Heart right ventricle (tissue), 16 donors: ENCODE measurements at regions not wholly inside any gene's neighbourhood (a gene's known extent, or its start where the extent isn't known, plus 50 kb on each side); places are given as distances from the start of the nearest gene placed in this dataset.

Experiments
- ATAC-seq, 8 donors: fragments of 200-7000 bp; cut with Tn5 transposase; one replicate each; pipeline ENCODE4 v1.9.1; 2020; ENCODE audit warnings: mild to moderate bottlenecking in 8 of 8, moderate library complexity in 8 of 8, moderate number of reproducible peaks in 1 of 8
- DNase-seq, 2 donors: peaks; one replicate each; pipeline ENCODE4 v3.0.0-alpha.2; 2020
- H3K27ac ChIP-seq, 10 donors: fragments of 200-600 bp; sonication (generic) in 2 of 10; one replicate each; pipeline versions ENCODE4 v1.5.0 to v1.8.0; 2020 to 2022; ENCODE audit warnings: mild to moderate bottlenecking in 3 of 10
- H3K27me3 ChIP-seq, 7 donors: fragments of 200-600 bp; one replicate each; pipeline ENCODE4 v1.8.0; 2021 to 2022; ENCODE audit warnings: mild to moderate bottlenecking in 2 of 7
- H3K36me3 ChIP-seq, 9 donors: fragments of 200-600 bp; sonication (generic) in 1 of 9; one replicate each; pipeline versions ENCODE4 v1.5.0 to v1.8.0; 2020 to 2022; ENCODE audit warnings: mild to moderate bottlenecking in 2 of 9
- H3K4me1 ChIP-seq, 9 donors: fragments of 200-600 bp; sonication (generic) in 1 of 9; one replicate each; pipeline versions ENCODE4 v1.5.0 to v1.8.0; 2020 to 2022; ENCODE audit warnings: mild to moderate bottlenecking in 4 of 9
- H3K4me3 ChIP-seq, 10 donors: fragments of 200-600 bp; sonication (generic) in 2 of 10; one replicate each; pipeline versions ENCODE4 v1.5.0 to v1.8.0; 2020 to 2022; ENCODE audit warnings: mild to moderate bottlenecking in 7 of 10, moderate library complexity in 2 of 10
- H3K9me3 ChIP-seq, 11 donors: fragments of 200-600 bp in 10 of 11; sonication (generic) in 2 of 11; one replicate each; pipeline versions ENCODE4 v1.5.0 to v1.8.0; 2013 to 2022; ENCODE audit warnings: mild to moderate bottlenecking in 2 of 11, control low read depth in 1 of 11, moderate library complexity in 1 of 11
- CTCF ChIP-seq, 9 donors: fragments of 200-600 bp; sonication (generic) in 2 of 9; IDR thresholded peaks; one replicate each; pipeline versions ENCODE4 v1.5.0 to v1.8.0; 2021 to 2022; ENCODE audit warnings: antibody characterized with exemption in 9 of 9, mild to moderate bottlenecking in 5 of 9, moderate library complexity in 1 of 9
- WGBS, 2 donors: extraction: QIAGEN DNeasy Blood & Tissue Kit; methylation state at CpG; one replicate each; pipeline ENCODE4 v1.1.7; 2013; ENCODE audit warnings: inconsistent platforms in 1 of 2; 5-methylcytosine and 5-hydroxymethylcytosine counted together
- intact Hi-C, 10 donors: fragments of 100-400 bp; cut with DNase I; formaldehyde crosslinking; loops; one replicate each; pipeline versions ENCODE4 v1.11.1 to v1.14.2; 2022
- donor health status: Arrhythmogenic right ventricular cardiomyopathy.
- donor health status: ischemic (EF 13 %, LVEDD 7.1; RV severe dilation, severe dysfunction).
- donor health status: healthy with polysubstance abuse.
- donor health status: DM: no; HTN: yes; CAD: no.
- donor health status: DM: no; HTN: no; CAD: no.
- donor health status: ischemic (EF 25% LVEDD 6.9; RV normal size, moderate dysfunction).
- donor health status: ischemic (EF 25% LVEDD 5.7; RV mildly dilated, moderate dysfunction).
- donor health status: healthy.
- donor health status: DM: yes; HTN: yes; CAD: no.
- donor health status: Ischemic cardiomyopathy.
- donor health status: ischemic (EF 35%, LVEDD 5.7; RV mildly dilated, moderate dysfunction).
- donor health status: nonischemic (EF 11% LVEDD 7.7; RV severe dilation, severe dysfunction).
- donor health status: DM: yes; HTN: yes; CAD: no.
- donor health status: PGD.
- donor health status: ischemic (EF 29% LVEDD 5.4; RV normal size, mild dysfunction).
- donor health status: nonischemic (EF 23%, LVEDD 6.1; RV moderate dilation, normal function).

GRCh38 chr2:64324746-64325410 lies 129.1 kb upstream of the LGALSL start:
- Histone ChIP-seq H3K36me3 (no peaks in the 10 kb centered on the region), H3K27me3 (peaks cover 0 to 4% (median 0%) of the 10 kb centered on the region in 7 donors), H3K9me3 (peaks cover 0 to 4% (median 0%) of the 10 kb centered on the region in 11 donors), H3K4me1 (peaks cover 9 to 32% (median 25%) of the 10 kb centered on the region in 9 donors), H3K4me3 (no peak overlapping the region), H3K27ac (no peak overlapping the region)
- ATAC-seq (no peak), DNase-seq (no peak)
- TF ChIP-seq CTCF (IDR thresholded peaks at IDR 0.05): no peak
- intact Hi-C loops: loop anchor here in 7 of 10 donors (5.0 kb wide), 6 partner anchors 53 to 278 kb away; partner anchors contain the start of gene PELI1 (in 2 of the 7)
- WGBS, 2 donors: 89 to 92% methylated on average over 10 of the region's 10 CpGs

GRCh38 chr2:64325477-64325851 lies 128.5 kb upstream of the LGALSL start:
- peak overlapping the region in 1 of 10 donors; percentile 43 for H3K27ac ChIP-seq
- no peaks in the 10 kb centered on the region for H3K36me3 ChIP-seq
- no peak for TF ChIP-seq CTCF (IDR thresholded peaks at IDR 0.05)
- ATAC-seq: no peak
- H3K27me3 ChIP-seq: peaks cover 0 to 4% (median 0%) of the 10 kb centered on the region in 7 donors
- intact Hi-C loops: loop anchor here in 5 of 10 donors (5.0 kb wide), 6 partner anchors 53 to 278 kb away; partner anchors contain the start of gene PELI1 (in 2 of the 5)
- no peak for DNase-seq
- H3K4me3 ChIP-seq: no peak overlapping the region
- H3K4me1 ChIP-seq: peaks cover 15 to 37% (median 31%) of the 10 kb centered on the region in 9 donors
- peaks cover 0 to 4% (median 0%) of the 10 kb centered on the region in 11 donors for H3K9me3 ChIP-seq

- 95 to 96% methylated on average over 8 of the region's 8 CpGs for WGBS, 2 donors
- no peak for ATAC-seq
- H3K36me3 ChIP-seq: no peaks in the 10 kb centered on the region
- H3K27me3 ChIP-seq: peaks cover 0 to 4% (median 0%) of the 10 kb centered on the region in 7 donors
- peaks cover 0 to under 1% (median 0%) of the 10 kb centered on the region in 11 donors for H3K9me3 ChIP-seq
- no peak overlapping the region for H3K4me3 ChIP-seq
- H3K4me1 ChIP-seq: peaks cover 15 to 43% (median 37%) of the 10 kb centered on the region in 9 donors
- intact Hi-C loops: loop anchor here in 5 of 10 donors (5.0 kb wide), 6 partner anchors 54 to 279 kb away; partner anchors contain the start of gene PELI1 (in 2 of the 5)
- DNase-seq: no peak
- no peak for TF ChIP-seq CTCF (IDR thresholded peaks at IDR 0.05)
- H3K27ac ChIP-seq: peak overlapping the region in 1 of 10 donors; percentile 43
Measured at GRCh38 chr2:64325852-64326577, 127.9 kb upstream of the LGALSL start.

- TF ChIP-seq CTCF (IDR thresholded peaks at IDR 0.05): no peak
- peaks cover 0 to 4% (median 0%) of the 10 kb centered on the region in 7 donors for H3K27me3 ChIP-seq
- intact Hi-C loops: loop anchor here in 5 of 10 donors (5.0 kb wide), 6 partner anchors 54 to 279 kb away; partner anchors contain the start of gene PELI1 (in 2 of the 5)
- no peaks in the 10 kb centered on the region for H3K9me3 ChIP-seq
- 90 to 92% methylated on average over 14 of the region's 14 CpGs for WGBS, 2 donors
- no peaks in the 10 kb centered on the region for H3K36me3 ChIP-seq
- no peak overlapping the region for H3K27ac ChIP-seq
- DNase-seq (no peak), ATAC-seq (no peak)
- no peak overlapping the region for H3K4me3 ChIP-seq
- peaks cover 15 to 47% (median 40%) of the 10 kb centered on the region in 9 donors for H3K4me1 ChIP-seq
Measured at GRCh38 chr2:64326578-64327050, 127.3 kb upstream of the LGALSL start.
